ENCODE measurements at regions not wholly inside any gene's neighbourhood (a gene's known extent, or its start where the extent isn't known, plus 50 kb on each side); places are given as distances from the start of the nearest gene placed in this dataset.

DNA sequence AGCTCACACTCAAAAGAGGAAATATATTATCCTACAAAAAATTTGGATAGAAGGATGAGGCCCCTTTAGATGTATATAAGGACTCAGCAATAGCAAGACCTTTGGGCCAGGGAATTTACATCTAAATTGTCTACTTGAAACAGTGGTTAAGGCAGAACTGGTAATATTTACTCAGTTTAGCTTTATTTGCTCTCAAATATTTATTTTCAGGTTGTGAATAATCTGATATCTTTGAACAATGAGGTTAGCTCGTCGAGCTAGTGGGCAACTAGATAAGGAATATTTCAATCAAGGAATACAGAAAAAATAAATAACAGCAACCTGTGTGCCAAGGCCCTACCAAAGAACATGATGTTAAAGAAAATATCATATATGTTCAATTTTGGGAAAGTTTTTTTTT, 966.3 kb downstream of the DTWD2 start:
- DNase-seq = no peak

DNA sequence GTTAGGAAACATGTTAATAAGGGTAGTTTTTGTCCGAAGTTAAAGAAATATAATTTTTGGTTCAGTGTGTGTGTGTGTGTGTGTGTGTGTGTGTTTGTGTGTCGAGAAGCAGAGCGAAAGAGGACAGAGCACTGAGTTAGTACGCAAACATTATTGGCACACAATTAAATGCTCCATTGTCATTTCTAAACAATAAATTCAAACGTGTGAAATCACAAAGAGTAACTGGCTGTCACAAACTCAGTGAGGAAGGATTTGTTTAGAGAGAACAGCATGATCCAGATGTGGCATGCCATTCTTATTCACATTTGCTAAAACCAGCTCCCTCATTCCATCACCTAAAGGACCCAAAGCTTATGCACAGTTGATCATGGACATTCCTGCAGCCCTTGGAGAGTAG, 970.8 kb downstream of the DTWD2 start:
- DNase-seq = no peak

DNA sequence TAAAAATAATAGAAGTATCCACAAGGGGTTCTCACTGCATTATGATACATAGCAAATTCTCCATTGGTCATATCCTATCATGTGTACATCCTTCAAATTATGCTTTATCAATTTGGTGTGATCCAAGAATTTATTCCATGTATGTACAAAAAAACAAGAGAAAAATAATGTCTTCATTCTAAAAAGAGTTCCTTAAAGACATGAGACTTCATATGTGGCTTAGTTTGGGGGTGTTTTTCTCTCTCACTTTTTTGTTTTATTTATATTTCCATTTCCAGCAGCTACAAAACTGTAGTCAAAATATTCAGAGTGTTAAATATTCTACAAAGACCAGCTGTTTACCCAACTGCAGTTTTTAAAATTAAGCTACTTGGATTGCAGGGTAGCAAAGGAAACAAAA, 972.0 kb downstream of the DTWD2 start:
- no peak for DNase-seq

DNA sequence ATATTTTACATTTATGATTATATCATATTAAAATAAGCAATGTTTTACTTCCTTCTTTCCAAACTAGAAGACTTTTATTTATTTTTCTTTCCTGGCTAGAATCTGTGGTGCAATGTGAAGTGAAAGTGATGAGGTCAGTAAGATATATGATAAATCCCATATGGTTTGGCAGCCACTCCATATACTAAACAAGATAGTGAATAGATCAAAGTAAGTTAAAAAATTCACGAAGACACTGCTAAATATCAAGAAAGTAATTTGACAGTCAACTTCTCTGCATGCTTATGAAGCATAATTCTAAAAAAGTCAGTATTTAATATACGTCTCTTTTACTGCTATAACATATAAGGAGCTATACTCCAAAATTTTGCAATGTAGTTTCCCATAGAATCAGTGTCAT, 972.8 kb downstream of the DTWD2 start:
- no peak for DNase-seq

GRCh38 chr5:118009741-118010297, 978.5 kb downstream of the DTWD2 start:
- DNase-seq = no peak

GRCh38 chr5:118008779-118009178, 979.6 kb downstream of the DTWD2 start:
- DNase-seq = no peak

DNA sequence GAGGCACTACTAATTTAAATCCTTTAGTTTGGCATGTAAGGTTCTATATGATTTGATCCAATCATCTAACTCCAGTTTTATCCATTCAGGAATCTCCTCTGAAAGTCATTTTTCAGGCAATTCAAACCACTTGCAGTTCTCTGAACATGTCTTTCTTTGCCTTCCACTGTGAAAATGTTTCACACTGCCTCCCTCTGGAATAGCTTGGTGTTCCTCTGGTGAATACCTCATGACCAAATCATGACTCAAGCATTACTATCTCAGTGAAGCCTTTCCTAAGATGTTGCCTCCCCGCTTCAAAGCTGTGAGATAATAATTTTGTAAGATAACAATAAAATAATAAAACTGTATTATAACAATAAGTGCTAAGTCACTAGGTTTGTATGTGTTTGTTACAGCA, 981.1 kb downstream of the DTWD2 start:
- DNase-seq = no peak

DNA sequence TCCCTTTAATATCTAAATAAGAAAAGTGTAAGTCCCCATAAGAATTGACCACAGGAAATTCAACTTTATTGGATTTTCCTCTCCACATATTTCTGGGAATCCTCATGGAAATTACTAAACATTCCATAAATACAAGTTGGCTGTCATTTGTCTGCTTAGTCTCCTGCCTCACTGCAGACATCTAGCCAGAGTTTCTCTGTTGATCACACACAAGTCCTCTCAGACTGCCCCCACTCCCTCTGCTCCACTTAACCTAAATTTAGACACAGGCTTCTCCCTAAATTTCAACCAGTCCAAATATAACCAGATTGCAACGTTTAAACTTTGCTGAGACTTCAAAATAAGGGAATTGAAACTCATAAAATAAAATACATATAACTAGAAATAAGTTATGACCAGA, 982.1 kb downstream of the DTWD2 start:
- no peak for DNase-seq

DNA sequence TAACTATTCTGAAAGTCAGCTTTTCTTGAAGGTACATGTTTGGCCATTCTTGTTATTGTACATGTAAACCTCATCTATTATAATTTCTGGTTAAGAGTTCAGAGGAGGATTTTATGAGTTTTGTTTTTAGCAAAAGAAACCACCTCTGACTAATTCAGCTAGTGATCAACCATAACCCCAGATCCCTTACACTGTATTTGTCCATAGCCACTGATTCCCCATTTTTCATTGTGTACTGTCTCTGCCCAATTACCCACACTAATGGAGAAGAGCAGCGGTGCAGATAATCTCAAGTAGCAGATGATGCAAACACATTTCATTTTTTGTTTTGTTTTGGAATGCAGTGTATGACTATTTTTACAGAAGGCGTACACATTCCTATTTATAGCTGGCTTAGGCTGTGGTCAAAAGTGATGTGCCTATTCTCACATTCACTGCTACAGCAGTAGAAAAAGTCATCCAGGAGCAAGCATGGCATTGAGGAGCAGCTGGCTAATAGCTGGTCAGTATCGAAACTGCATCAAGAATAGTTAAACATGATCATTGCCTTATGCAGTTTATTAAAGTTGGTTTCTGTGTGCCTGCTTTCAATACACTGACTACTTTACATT, 988.3 kb downstream of the DTWD2 start:
- no peak for DNase-seq

- no peak for DNase-seq
Measured at GRCh38 chr5:117982691-117983090, 1005.7 kb downstream of the DTWD2 start.

GRCh38 chr5:117973785-117974184, 1014.6 kb downstream of the DTWD2 start:
- DNase-seq = no peak

DNA sequence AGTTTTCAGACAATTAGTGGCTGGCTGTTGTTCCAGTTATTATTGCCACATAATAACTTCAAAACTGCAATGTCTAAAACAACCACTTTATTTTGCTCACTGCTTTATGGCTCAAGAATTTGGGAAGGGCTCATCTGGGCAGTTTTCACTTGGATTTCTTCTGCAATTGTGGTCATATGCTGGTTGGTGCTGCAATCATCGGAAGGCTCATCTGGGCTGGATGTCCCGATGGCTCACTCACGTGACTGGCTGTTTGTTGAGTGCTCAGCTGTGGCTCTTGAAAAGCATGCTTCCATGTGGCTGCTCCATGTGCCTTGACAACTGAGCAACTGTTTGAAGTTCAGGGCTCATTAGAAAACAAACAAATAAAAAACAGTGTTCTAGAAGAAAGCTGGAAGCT, 1032.5 kb downstream of the DTWD2 start:
- no peak for DNase-seq

DNA sequence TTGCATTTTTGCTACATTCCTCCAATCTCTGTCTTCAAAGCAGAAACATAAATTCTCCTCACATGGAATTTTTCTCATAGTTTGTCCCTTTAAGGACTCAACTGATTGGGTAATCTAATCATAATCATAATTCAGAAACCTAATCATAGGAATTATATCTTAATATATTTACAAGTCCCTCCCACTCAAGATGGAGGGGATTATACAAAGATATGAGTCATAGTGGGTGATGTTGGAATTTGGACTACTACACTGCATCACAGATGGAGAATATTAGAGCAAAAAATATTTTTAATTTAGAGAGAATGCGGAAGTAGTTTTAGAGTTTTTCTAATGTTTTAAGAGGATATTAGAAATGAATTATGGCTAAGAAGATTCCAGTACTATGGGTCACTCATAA, 1034.0 kb downstream of the DTWD2 start:
- no peak for DNase-seq

DNA sequence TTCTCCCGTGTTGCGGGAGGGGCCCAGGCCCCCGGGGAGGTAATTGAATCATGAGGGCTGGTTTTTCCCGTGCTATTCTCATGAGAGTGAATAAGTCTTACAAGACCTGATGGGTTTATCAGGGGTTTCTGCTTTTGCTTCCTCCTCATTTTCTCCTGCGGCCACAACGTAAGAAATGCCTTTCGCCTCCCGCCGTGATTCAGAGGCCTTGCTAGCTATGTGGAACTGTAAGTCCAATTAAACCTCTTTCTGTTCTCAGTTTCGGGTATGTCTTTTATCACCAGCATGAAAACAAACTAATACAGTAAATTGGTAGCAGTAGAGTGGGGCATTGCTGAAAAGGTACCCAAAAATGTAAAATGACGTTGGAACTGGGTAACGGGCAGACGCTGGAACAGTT, 1035.1 kb downstream of the DTWD2 start:
- DNase-seq = no peak

DNA sequence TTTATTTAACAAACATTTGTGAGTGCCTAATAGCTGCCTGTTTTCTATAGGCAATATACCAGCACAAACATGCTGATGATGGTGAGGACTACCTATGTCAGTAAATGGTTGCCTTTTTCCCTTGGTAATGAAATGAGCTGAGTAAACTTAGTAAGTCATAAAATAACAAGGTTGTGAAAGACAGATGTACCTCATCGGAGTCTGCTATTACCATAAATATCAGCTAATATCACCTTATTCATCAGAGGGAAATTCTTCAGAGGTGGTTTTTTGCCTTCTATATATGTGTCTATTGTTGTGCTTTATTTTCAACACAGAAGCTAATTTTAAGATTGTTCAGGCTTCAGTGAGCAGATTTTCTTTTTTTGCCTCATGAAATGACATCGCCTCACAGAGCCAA, 1040.5 kb downstream of the DTWD2 start:
- no peak for DNase-seq

GRCh38 chr5:117947121-117947520, 1041.2 kb downstream of the DTWD2 start:
- DNase-seq = no peak

- no peak for DNase-seq
Measured at GRCh38 chr5:117945258-117945657, 1043.1 kb downstream of the DTWD2 start.

DNA sequence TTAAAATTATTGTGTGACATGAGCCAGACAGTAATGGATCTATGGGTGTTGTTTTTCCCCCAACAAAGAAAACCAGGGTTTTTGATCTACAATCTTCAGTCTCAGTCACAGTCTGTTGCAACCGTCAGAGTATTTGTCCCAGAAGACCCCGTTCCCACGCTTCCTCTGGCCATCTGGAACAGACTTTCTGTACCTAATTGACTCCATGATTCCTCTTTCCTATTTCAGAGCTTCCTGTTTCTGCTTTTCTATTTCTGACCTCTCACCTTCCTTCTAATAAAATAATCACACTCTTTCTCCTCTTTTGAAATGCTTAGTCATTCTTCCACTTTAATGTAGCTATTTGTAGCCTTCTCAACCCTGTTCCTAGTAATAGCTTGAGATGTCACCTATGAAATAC, 1044.8 kb downstream of the DTWD2 start:
- no peak for DNase-seq

- DNase-seq = no peak
Measured at GRCh38 chr5:117942861-117943519, 1045.4 kb downstream of the DTWD2 start.

DNA sequence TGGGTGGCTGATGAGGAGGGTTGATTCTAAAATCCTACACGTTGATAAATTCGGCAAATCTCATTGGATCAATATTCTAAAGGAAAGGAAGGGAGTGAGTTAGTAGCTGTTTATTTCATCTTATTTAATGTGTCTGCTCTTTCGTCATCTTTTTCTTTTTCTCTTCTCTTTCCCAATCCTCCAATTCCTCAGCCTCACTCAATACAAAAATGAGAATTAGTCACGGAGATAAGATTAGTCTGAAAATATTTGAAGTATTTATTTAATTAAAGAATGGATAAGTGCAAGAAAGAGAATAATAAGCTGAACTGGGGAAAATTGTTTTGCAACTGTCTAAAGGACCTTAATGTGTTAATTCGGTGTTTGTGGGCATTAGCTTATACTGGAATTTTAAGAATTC, 1095.1 kb downstream of the DTWD2 start:
- no peak for DNase-seq

DNA sequence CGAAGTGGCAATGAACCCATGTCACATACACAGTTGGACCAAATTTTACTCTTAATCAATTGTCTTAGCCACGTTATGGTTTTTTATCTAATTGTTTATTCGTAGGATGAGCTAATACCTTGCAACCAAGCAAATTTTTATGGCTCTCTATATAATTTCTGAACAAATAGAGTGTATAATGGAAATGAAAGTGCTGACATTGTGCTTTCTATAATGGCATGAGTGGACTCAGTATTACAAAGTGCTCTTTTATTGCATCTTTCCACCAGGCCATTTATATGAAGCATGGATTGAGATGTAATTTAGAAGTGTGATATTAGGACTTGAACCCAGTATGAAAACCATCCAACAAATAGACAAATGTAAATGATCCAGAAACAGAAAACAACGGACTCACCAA, 1096.0 kb downstream of the DTWD2 start:
- DNase-seq = no peak

- DNase-seq = no peak
Measured at GRCh38 chr5:117889596-117889995, 1098.8 kb downstream of the DTWD2 start.

DNA sequence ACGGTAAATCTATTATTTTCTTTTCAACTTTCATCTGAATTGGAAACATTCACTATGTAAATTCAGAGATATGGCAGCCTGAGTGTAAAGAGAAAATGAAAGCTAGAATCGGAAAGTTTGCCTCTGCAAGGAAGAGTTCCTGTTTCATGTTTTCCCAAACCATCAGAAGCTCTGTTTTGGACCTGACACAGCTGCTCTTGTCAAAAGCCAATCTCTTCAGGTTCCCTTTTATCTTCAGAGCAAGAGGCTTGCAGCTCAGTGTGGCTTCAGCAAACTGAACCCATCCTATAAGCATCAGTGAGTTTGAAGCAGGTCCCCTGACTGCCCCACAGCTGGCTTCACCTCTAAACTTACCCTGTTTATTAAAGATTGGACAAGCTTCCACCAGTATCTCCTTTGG, 1099.7 kb downstream of the DTWD2 start:
- DNase-seq = no peak

DNA sequence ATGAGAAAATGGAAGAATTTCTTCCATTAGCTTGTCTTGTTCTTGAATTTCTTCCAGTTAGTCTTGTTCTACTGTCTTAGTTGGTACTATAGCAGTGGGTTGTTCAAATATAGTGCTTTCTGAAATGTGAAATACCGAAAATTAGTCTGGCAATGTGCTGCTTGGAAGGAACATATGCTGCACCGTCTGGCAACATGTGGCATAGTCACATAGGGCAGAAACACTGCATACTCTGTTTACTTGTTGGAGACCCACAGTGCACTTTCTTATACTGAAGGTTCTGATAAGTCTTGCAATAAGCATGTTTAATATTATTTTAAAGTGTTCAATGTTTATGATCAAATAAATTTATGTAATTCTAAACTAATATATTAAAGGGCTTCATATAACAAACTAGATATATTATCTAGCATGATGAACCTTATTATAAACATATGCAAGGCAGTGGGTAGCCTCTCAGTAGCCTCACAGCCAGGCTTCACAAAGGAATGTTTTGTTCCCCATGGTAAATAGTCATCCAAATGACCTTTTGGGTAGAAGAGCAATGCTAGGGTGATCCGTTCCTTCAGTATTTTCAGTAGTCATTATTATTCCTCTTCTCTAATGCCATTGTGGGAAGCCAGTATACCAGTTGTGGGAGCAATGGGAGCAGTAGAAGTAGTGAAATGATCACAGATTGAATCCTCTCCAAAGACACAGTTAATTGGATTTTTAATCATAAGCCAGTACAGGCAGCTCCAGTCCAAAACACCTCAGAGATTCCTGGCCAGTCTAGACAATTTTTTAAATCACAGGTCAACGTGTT, 1106.7 kb downstream of the DTWD2 start:
- DNase-seq = no peak
